H1 (cell line): ENCODE measurements at regions not wholly inside any gene's neighbourhood (a gene's known extent, or its start where the extent isn't known, plus 50 kb on each side); places are given as distances from the start of the nearest gene placed in this dataset.

Experiments used
- HDAC6 ChIP-seq: IDR thresholded peaks from one replicate; pipeline ENCODE4 v1.7.1; 2012; ENCODE audit warnings: low read depth, mild to moderate bottlenecking, inconsistent platforms, low read length, moderate library complexity
- KDM4A ChIP-seq: IDR thresholded peaks from one replicate; pipeline ENCODE4 v1.7.1; 2012; ENCODE audit warnings: low read depth, mild to moderate bottlenecking, moderate library complexity, low read length, inconsistent platforms; ENCODE audit not compliant: severe bottlenecking
- MAFK ChIP-seq: IDR thresholded peaks from 2 replicates; pipeline ENCODE4 v1.6.1; 2012; ENCODE audit warnings: low read depth, mild to moderate bottlenecking, improper control_type of control experiment, low read length
- PHF8 ChIP-seq: fragments of 200-600 bp; sonication (generic); conservative IDR thresholded peaks from 2 replicates; pipeline ENCODE4 v1.7.1; 2012; ENCODE audit warnings: low read depth, mild to moderate bottlenecking, inconsistent platforms, low read length, moderate library complexity
- RBBP5 ChIP-seq: IDR thresholded peaks from 2 replicates; pipeline ENCODE4 v1.7.1; 2012; ENCODE audit warnings: low read depth, mild to moderate bottlenecking, inconsistent platforms, low read length, moderate library complexity, borderline replicate concordance

DNA sequence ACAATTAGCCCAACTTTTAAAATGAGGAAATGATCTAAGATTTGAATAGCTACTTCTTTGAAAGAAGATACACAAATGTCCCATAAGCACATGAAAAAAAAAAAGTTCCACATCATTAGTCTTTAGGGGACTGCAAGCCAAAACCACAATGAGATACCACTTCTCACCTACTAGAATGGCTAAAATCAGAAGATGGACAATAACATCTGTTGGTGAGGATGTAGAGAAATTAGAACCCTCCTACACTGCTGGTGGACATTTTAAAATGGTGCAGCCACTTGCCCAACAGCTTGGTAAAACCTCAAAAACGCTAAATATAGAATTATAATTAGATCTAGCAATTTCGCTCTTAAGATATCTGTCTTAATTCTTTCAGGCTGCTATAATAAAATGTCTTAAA lies 77.1 kb downstream of the MEX3B start (continued):
- TF ChIP-seq HDAC6: no peak
- TF ChIP-seq PHF8: no peak
- TF ChIP-seq RBBP5: no peak
- no peak for TF ChIP-seq KDM4A
- TF ChIP-seq MAFK: no peak
